ENCODE measurements at regions not wholly inside any gene's neighbourhood (a gene's known extent, or its start where the extent isn't known, plus 50 kb on each side); places are given as distances from the start of the nearest gene placed in this dataset.

GRCh38 chr14:39827901-39828655 lies 395.8 kb upstream of the FBXO33 start:
- TF ChIP-seq CTCF (conservative IDR thresholded peaks at IDR 0.05 in 1 of 2, IDR thresholded peaks at IDR 0.05 in 1 of 2; ENCODE audit: low read depth in 1 of 2, low read length in 2 of 2) (no peak), EZH2 (IDR thresholded peaks at IDR 0.05; ENCODE audit: low read length, missing control alignments) (no peak)

All from fibroblast of lung (primary cell).